Nephron progenitor cell (in vitro differentiated cells): ENCODE measurements at regions not wholly inside any gene's neighbourhood (a gene's known extent, or its start where the extent isn't known, plus 50 kb on each side); places are given as distances from the start of the nearest gene placed in this dataset.

ENCODE experiments used
- DNase-seq: peaks from one replicate; pipeline ENCODE4 v3.0.0; 2021
- H3K27ac Mint-ChIP-seq: 2 replicates; pipeline ENCODE4 v1.8.0; 2021; ENCODE audit warnings: mild to moderate bottlenecking, moderate library complexity, mixed read lengths
- H3K27me3 Mint-ChIP-seq: 2 replicates; pipeline ENCODE4 v1.8.0; 2021; ENCODE audit warnings: mild to moderate bottlenecking, low read depth, mixed read lengths; ENCODE audit not compliant: poor library complexity
- H3K36me3 Mint-ChIP-seq: 2 replicates; pipeline ENCODE4 v1.8.0; 2021; ENCODE audit warnings: low read depth, mixed read lengths
- H3K4me1 Mint-ChIP-seq: 2 replicates; pipeline ENCODE4 v1.8.0; 2021; ENCODE audit warnings: mixed read lengths
- H3K4me3 Mint-ChIP-seq: 2 replicates; pipeline ENCODE4 v1.8.0; 2021; ENCODE audit warnings: mild to moderate bottlenecking, moderate library complexity, mixed read lengths
- H3K9me3 Mint-ChIP-seq: 2 replicates; pipeline ENCODE4 v1.8.0; 2021; ENCODE audit warnings: mild to moderate bottlenecking, moderate library complexity, mixed read lengths
- TF ChIP-seq, protein P1 (sequence below): fragments of 200-600 bp; sonication (generic); IDR thresholded peaks from 2 replicates; pipeline ENCODE4 v1.5.0; 2021; ENCODE audit warnings: antibody characterized with exemption

DNA sequence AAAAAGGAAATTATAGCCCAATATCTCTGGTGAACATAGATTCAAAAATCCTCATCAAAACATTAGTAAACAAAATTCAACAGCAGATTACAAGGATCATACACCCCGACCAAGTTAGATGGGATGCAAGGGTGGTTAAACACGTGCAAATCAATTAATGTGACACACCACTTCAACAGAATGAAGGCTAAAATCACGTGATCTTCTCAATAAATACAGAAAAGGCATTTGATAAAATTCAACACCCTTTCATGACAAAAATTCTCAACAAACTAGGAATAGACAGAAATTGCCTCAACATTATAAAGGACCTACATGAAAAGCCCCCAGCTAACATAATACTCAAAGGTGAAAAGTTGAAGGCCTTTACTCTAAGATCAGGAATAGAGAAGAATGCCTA, 590.8 kb upstream of the FZD8 start:
- Mint-ChIP-seq H3K27ac (no peak overlapping the region), H3K27me3 (peaks cover 9% of the 10 kb centered on the region), H3K36me3 (no peaks in the 10 kb centered on the region), H3K9me3 (peaks cover 14% of the 10 kb centered on the region), H3K4me3 (no peak overlapping the region), H3K4me1 (no peaks in the 10 kb centered on the region)
- no peak for DNase-seq
- TF ChIP-seq, protein P1, sequence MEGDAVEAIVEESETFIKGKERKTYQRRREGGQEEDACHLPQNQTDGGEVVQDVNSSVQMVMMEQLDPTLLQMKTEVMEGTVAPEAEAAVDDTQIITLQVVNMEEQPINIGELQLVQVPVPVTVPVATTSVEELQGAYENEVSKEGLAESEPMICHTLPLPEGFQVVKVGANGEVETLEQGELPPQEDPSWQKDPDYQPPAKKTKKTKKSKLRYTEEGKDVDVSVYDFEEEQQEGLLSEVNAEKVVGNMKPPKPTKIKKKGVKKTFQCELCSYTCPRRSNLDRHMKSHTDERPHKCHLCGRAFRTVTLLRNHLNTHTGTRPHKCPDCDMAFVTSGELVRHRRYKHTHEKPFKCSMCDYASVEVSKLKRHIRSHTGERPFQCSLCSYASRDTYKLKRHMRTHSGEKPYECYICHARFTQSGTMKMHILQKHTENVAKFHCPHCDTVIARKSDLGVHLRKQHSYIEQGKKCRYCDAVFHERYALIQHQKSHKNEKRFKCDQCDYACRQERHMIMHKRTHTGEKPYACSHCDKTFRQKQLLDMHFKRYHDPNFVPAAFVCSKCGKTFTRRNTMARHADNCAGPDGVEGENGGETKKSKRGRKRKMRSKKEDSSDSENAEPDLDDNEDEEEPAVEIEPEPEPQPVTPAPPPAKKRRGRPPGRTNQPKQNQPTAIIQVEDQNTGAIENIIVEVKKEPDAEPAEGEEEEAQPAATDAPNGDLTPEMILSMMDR = no peak

DNA sequence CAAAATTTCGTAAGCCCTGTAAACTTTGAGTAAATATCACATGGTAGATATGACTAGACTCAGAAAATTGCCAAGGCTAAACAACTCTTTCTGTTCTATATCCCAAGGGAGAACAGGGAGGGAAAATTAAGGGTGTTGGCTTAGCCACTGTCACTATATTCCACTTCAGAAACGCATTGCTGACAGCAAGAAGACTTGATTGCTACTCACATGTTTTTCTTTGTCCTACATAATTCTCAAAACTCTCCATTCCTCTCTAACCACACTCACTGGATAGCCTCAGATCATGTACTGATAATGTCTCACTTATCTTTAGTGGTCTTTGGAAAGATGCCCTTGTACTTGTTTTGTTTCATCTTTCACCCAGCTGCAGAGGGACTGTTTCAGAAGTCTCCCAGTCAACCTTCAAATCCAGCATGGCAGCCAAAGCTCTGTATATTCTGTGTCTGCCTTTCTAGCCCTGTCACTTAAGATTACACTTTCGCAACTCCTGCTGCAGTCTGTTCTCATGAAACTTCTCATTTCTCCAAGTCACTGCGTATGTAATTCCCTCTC, 582.4 kb upstream of the FZD8 start:
- H3K9me3 Mint-ChIP-seq = no peaks in the 10 kb centered on the region

DNA sequence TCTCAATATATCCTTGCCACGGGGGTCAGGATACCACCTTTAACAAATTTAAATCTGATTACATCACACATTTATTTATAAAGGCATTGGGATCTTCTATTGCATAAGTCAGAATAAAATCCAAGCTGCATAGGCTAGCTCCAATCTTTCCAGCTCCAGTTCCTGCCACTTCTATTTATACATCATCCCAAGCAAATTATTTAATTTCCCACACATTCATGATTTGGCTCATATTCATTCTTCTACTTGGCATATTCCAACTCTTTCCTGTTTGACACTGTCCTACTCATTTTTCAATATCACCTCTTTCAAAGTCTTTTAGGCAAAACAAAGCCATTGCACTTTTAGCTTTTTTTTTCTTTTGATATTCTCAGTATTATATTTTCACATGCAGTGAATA, 579.0 kb upstream of the FZD8 start:
- TF ChIP-seq, protein P1 = no peak
- Mint-ChIP-seq H3K4me3 (no peak overlapping the region), H3K27me3 (peaks cover 3% of the 10 kb centered on the region), H3K27ac (no peak overlapping the region), H3K36me3 (no peaks in the 10 kb centered on the region), H3K4me1 (no peaks in the 10 kb centered on the region), H3K9me3 (no peaks in the 10 kb centered on the region)
- no peak for DNase-seq

More for the DNA sequence above, 582.4 kb upstream of the FZD8 start:
- Mint-ChIP-seq H3K27ac (no peak overlapping the region), H3K4me1 (no peaks in the 10 kb centered on the region), H3K27me3 (peaks cover 7% of the 10 kb centered on the region), H3K36me3 (no peaks in the 10 kb centered on the region), H3K4me3 (no peak overlapping the region)
- TF ChIP-seq, protein P1 = no peak
- DNase-seq = no peak

DNA sequence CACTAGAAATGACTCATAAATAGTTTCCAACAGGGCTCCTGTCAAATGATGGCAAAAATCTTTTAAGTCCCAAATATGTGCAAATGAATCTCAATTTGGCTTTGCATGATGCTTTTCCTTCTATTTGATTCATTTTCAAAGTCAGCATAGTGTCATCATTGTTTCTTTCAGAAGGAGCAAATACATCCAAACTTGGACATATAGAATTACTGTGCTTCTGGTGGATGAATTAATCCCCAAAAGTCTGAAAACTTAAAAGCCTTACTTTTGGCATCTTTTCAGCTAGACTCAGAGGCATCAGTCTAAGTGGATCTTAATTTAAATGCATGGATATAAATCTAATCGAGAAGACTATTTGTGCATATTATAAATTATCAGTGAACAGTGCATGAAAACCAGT, 578.1 kb upstream of the FZD8 start:
- no peaks in the 10 kb centered on the region for H3K9me3 Mint-ChIP-seq
- H3K4me3 Mint-ChIP-seq = no peak overlapping the region
- H3K4me1 Mint-ChIP-seq = no peaks in the 10 kb centered on the region
- TF ChIP-seq, protein P1 = no peak
- H3K27ac Mint-ChIP-seq = no peak overlapping the region
- H3K27me3 Mint-ChIP-seq = peaks cover 3% of the 10 kb centered on the region
- no peak for DNase-seq
- H3K36me3 Mint-ChIP-seq = no peaks in the 10 kb centered on the region

DNA sequence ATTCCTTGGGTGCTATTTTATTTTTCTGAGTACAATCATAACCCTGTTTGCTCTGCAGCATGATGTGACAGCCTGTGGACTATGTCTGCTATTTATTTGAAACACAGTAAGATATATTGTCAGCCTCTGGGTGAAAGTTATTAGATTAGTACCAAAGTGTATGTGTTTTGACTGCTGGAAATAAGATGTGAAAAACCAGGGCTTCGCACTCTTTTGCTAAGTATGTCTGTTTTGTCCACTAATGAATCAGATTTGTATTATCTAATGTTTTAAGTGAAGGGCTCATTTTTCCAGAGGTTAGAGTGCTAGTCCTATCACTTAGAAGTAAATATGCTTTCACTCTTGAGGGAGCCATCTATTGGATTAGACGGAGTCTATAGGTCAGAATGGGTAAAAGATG, 569.8 kb upstream of the FZD8 start:
- no peaks in the 10 kb centered on the region for H3K36me3 Mint-ChIP-seq
- DNase-seq = no peak
- no peak overlapping the region for H3K27ac Mint-ChIP-seq
- H3K4me3 Mint-ChIP-seq = no peak overlapping the region
- TF ChIP-seq, protein P1 = no peak
- no peaks in the 10 kb centered on the region for H3K4me1 Mint-ChIP-seq
- H3K9me3 Mint-ChIP-seq = no peaks in the 10 kb centered on the region
- no peaks in the 10 kb centered on the region for H3K27me3 Mint-ChIP-seq

DNA sequence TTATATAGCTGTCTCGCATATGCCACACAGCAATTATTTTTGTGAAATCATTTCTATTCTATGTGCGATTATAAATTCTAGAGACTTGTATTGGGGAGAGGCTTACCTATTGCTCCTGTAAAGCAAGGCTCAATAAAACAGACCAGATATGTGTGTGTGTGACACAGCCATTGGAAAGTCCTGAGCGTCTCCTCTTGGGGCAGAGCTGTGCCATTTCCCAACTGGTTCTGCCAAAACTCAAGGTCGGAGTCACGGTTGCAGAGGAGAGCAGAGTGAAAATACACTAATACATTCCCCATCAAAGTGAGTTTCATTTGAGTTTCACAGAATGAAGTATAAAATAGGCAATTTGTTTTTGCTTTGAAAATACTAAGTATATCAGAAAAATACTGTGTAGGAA, 567.4 kb upstream of the FZD8 start:
- no peak for DNase-seq
- H3K36me3 Mint-ChIP-seq = no peaks in the 10 kb centered on the region
- H3K4me1 Mint-ChIP-seq = no peaks in the 10 kb centered on the region
- no peaks in the 10 kb centered on the region for H3K27me3 Mint-ChIP-seq
- H3K9me3 Mint-ChIP-seq = no peaks in the 10 kb centered on the region
- H3K27ac Mint-ChIP-seq = no peak overlapping the region
- no peak overlapping the region for H3K4me3 Mint-ChIP-seq
- TF ChIP-seq, protein P1 = no peak
